ENCODE measurements at regions not wholly inside any gene's neighbourhood (a gene's known extent, or its start where the extent isn't known, plus 50 kb on each side); places are given as distances from the start of the nearest gene placed in this dataset.

GRCh38 chr10:8420182-8420581, 365.7 kb downstream of the GATA3 start:
- no peaks in the 10 kb centered on the region for H3K27me3 ChIP-seq (replicated peaks)
- H3K4me1 ChIP-seq (replicated peaks) = peaks cover 26% of the 10 kb centered on the region
- no peak overlapping the region for H3K4me3 ChIP-seq
- H3K27ac ChIP-seq = no peak overlapping the region
- H3K9me3 ChIP-seq (replicated peaks) = no peaks in the 10 kb centered on the region; the same call in 1 of the 2 replicates
- no peak for DNase-seq (ENCODE audit: low read depth in 1 of 2, low spot score in 2 of 2)
- H3K36me3 ChIP-seq = no peaks in the 10 kb centered on the region

- Histone ChIP-seq H3K27ac (no peak overlapping the region), H3K27me3 (replicated peaks) (0 out of 2 replicates have a peak, but pooled peaks cover 7% of the 10 kb centered on the region)
- no peak for DNase-seq (ENCODE audit: low read depth in 1 of 2, low spot score in 2 of 2)
Measured at GRCh38 chr10:8424555-8425211, 370.2 kb downstream of the GATA3 start.

GRCh38 chr10:8428654-8429053, 374.2 kb downstream of the GATA3 start:
- H3K27ac ChIP-seq = no peak overlapping the region
- H3K9me3 ChIP-seq (replicated peaks) = no peaks in the 10 kb centered on the region
- no peaks in the 10 kb centered on the region for H3K4me1 ChIP-seq (replicated peaks)
- no peak for DNase-seq (ENCODE audit: low read depth in 1 of 2, low spot score in 2 of 2)
- H3K27me3 ChIP-seq (replicated peaks) = 0 out of 2 replicates have a peak, but pooled peaks cover 7% of the 10 kb centered on the region
- H3K4me3 ChIP-seq = no peak overlapping the region
- H3K36me3 ChIP-seq = no peaks in the 10 kb centered on the region

More at GRCh38 chr10:8424555-8425211, 370.2 kb downstream of the GATA3 start:
- Histone ChIP-seq H3K36me3 (no peaks in the 10 kb centered on the region), H3K4me1 (replicated peaks) (no peaks in the 10 kb centered on the region), H3K9me3 (replicated peaks) (no peaks in the 10 kb centered on the region), H3K4me3 (no peak overlapping the region)

GRCh38 chr10:8430321-8430720, 375.8 kb downstream of the GATA3 start:
- DNase-seq (ENCODE audit: low read depth in 1 of 2, low spot score in 2 of 2) = no peak
- Histone ChIP-seq H3K27ac (no peak overlapping the region), H3K27me3 (replicated peaks) (0 out of 2 replicates have a peak, but pooled peaks cover 7% of the 10 kb centered on the region), H3K36me3 (no peaks in the 10 kb centered on the region), H3K9me3 (replicated peaks) (no peaks in the 10 kb centered on the region), H3K4me1 (replicated peaks) (no peaks in the 10 kb centered on the region), H3K4me3 (no peak overlapping the region)

- no peak overlapping the region for H3K4me3 ChIP-seq
- H3K9me3 ChIP-seq (replicated peaks) = no peaks in the 10 kb centered on the region
- no peak overlapping the region for H3K27ac ChIP-seq
- no peak for DNase-seq (ENCODE audit: low read depth in 1 of 2, low spot score in 2 of 2)
- H3K36me3 ChIP-seq = no peaks in the 10 kb centered on the region
- no peaks in the 10 kb centered on the region for H3K4me1 ChIP-seq (replicated peaks)
- 0 out of 2 replicates have a peak, but pooled peaks cover 7% of the 10 kb centered on the region for H3K27me3 ChIP-seq (replicated peaks)
Measured at GRCh38 chr10:8431511-8431910, 377.0 kb downstream of the GATA3 start.

GRCh38 chr10:8435186-8436055, 380.9 kb downstream of the GATA3 start:
- Histone ChIP-seq H3K4me3 (no peak overlapping the region), H3K27me3 (replicated peaks) (no peaks in the 10 kb centered on the region), H3K27ac (no peak overlapping the region), H3K4me1 (replicated peaks) (no peaks in the 10 kb centered on the region), H3K36me3 (no peaks in the 10 kb centered on the region), H3K9me3 (replicated peaks) (no peaks in the 10 kb centered on the region)
- DNase-seq (ENCODE audit: low read depth in 1 of 2, low spot score in 2 of 2) = no peak

- no peak for DNase-seq (ENCODE audit: low read depth in 1 of 2, low spot score in 2 of 2)
- Histone ChIP-seq H3K9me3 (replicated peaks) (no peaks in the 10 kb centered on the region), H3K27ac (no peak overlapping the region), H3K36me3 (no peaks in the 10 kb centered on the region), H3K4me3 (no peak overlapping the region), H3K27me3 (replicated peaks) (no peaks in the 10 kb centered on the region; the same call in 1 of the 2 replicates), H3K4me1 (replicated peaks) (no peaks in the 10 kb centered on the region)
Measured at GRCh38 chr10:8437896-8438295, 383.4 kb downstream of the GATA3 start.

GRCh38 chr10:8438603-8439002, 384.1 kb downstream of the GATA3 start:
- Histone ChIP-seq H3K9me3 (replicated peaks) (no peaks in the 10 kb centered on the region), H3K4me1 (replicated peaks) (no peaks in the 10 kb centered on the region), H3K4me3 (no peak overlapping the region), H3K36me3 (no peaks in the 10 kb centered on the region), H3K27ac (no peak overlapping the region), H3K27me3 (replicated peaks) (no peaks in the 10 kb centered on the region; the same call in 1 of the 2 replicates)
- DNase-seq (ENCODE audit: low read depth in 1 of 2, low spot score in 2 of 2) = no peak

- Histone ChIP-seq H3K36me3 (no peaks in the 10 kb centered on the region), H3K4me1 (replicated peaks) (no peaks in the 10 kb centered on the region), H3K27me3 (replicated peaks) (no peaks in the 10 kb centered on the region; the same call in 1 of the 2 replicates), H3K9me3 (replicated peaks) (no peaks in the 10 kb centered on the region), H3K27ac (no peak overlapping the region), H3K4me3 (no peak overlapping the region)
- DNase-seq (ENCODE audit: low read depth in 1 of 2, low spot score in 2 of 2) = no peak
Measured at GRCh38 chr10:8439040-8439439, 384.6 kb downstream of the GATA3 start.

- DNase-seq (ENCODE audit: low read depth in 1 of 2, low spot score in 2 of 2) = no peak
- no peaks in the 10 kb centered on the region; the same call in 1 of the 2 replicates for H3K27me3 ChIP-seq (replicated peaks)
- no peak overlapping the region for H3K4me3 ChIP-seq
- H3K27ac ChIP-seq = no peak overlapping the region
- H3K4me1 ChIP-seq (replicated peaks) = no peaks in the 10 kb centered on the region
- H3K9me3 ChIP-seq (replicated peaks) = no peaks in the 10 kb centered on the region
- H3K36me3 ChIP-seq = no peaks in the 10 kb centered on the region
Measured at GRCh38 chr10:8444630-8445029, 390.1 kb downstream of the GATA3 start.

GRCh38 chr10:8445353-8445752, 390.9 kb downstream of the GATA3 start:
- no peak overlapping the region for H3K4me3 ChIP-seq
- H3K9me3 ChIP-seq (replicated peaks) = no peaks in the 10 kb centered on the region
- no peak overlapping the region for H3K27ac ChIP-seq
- H3K36me3 ChIP-seq = no peaks in the 10 kb centered on the region
- no peaks in the 10 kb centered on the region; the same call in 1 of the 2 replicates for H3K27me3 ChIP-seq (replicated peaks)
- no peak for DNase-seq (ENCODE audit: low read depth in 1 of 2, low spot score in 2 of 2)
- H3K4me1 ChIP-seq (replicated peaks) = no peaks in the 10 kb centered on the region

- no peaks in the 10 kb centered on the region for H3K9me3 ChIP-seq (replicated peaks)
Measured at GRCh38 chr10:8449909-8450308, 395.4 kb downstream of the GATA3 start.

GRCh38 chr10:8453587-8453986, 399.1 kb downstream of the GATA3 start:
- no peak for DNase-seq (ENCODE audit: low read depth in 1 of 2, low spot score in 2 of 2)

More at GRCh38 chr10:8449909-8450308, 395.4 kb downstream of the GATA3 start:
- H3K27ac ChIP-seq = no peak overlapping the region
- no peaks in the 10 kb centered on the region for H3K27me3 ChIP-seq (replicated peaks)
- no peak for DNase-seq (ENCODE audit: low read depth in 1 of 2, low spot score in 2 of 2)
- no peak overlapping the region for H3K4me3 ChIP-seq
- H3K36me3 ChIP-seq = no peaks in the 10 kb centered on the region
- H3K4me1 ChIP-seq (replicated peaks) = no peaks in the 10 kb centered on the region

GRCh38 chr10:8454357-8454756, 399.9 kb downstream of the GATA3 start:
- Histone ChIP-seq H3K27ac (no peak overlapping the region), H3K4me1 (replicated peaks) (no peaks in the 10 kb centered on the region), H3K4me3 (no peak overlapping the region), H3K9me3 (replicated peaks) (no peaks in the 10 kb centered on the region), H3K27me3 (replicated peaks) (no peaks in the 10 kb centered on the region), H3K36me3 (no peaks in the 10 kb centered on the region)
- DNase-seq (ENCODE audit: low read depth in 1 of 2, low spot score in 2 of 2) = no peak

More at GRCh38 chr10:8453587-8453986, 399.1 kb downstream of the GATA3 start:
- H3K9me3 ChIP-seq (replicated peaks) = no peaks in the 10 kb centered on the region
- H3K27ac ChIP-seq = no peak overlapping the region
- no peaks in the 10 kb centered on the region for H3K4me1 ChIP-seq (replicated peaks)
- H3K4me3 ChIP-seq = no peak overlapping the region
- no peaks in the 10 kb centered on the region for H3K27me3 ChIP-seq (replicated peaks)
- H3K36me3 ChIP-seq = no peaks in the 10 kb centered on the region
